ENCODE measurements at regions not wholly inside any gene's neighbourhood (a gene's known extent, or its start where the extent isn't known, plus 50 kb on each side); places are given as distances from the start of the nearest gene placed in this dataset.

DNA sequence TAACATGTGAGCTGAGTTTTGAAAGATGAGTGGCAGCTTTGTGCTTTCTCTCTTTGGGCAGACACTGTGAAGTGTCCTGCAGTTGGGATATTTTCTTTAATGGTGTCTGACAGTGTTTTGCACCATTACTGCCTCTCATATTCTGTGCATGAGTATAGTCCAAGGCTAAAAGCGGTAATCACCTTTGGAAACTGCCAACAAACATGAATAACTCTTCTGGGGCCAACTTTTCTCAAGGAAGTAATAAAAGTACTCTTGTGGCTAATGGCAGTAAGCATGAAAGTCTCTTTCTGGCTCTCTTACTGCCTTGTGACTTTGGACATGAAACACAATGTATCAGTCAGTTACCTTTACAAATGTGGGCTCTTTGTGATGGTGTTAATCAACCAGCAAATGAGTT is 91.7 kb upstream of the SOX4 start:
- TF ChIP-seq, protein P1, sequence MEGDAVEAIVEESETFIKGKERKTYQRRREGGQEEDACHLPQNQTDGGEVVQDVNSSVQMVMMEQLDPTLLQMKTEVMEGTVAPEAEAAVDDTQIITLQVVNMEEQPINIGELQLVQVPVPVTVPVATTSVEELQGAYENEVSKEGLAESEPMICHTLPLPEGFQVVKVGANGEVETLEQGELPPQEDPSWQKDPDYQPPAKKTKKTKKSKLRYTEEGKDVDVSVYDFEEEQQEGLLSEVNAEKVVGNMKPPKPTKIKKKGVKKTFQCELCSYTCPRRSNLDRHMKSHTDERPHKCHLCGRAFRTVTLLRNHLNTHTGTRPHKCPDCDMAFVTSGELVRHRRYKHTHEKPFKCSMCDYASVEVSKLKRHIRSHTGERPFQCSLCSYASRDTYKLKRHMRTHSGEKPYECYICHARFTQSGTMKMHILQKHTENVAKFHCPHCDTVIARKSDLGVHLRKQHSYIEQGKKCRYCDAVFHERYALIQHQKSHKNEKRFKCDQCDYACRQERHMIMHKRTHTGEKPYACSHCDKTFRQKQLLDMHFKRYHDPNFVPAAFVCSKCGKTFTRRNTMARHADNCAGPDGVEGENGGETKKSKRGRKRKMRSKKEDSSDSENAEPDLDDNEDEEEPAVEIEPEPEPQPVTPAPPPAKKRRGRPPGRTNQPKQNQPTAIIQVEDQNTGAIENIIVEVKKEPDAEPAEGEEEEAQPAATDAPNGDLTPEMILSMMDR (IDR thresholded peaks at IDR 0.05) = no peak
- TF ChIP-seq POLR2AphosphoS5 (IDR thresholded peaks at IDR 0.05) (no peak), EP300 (IDR thresholded peaks at IDR 0.05) (no peak)
